ENCODE measurements at regions not wholly inside any gene's neighbourhood (a gene's known extent, or its start where the extent isn't known, plus 50 kb on each side); places are given as distances from the start of the nearest gene placed in this dataset.

- Histone ChIP-seq H3K9me3 (ENCODE audit: insufficient read depth, low read depth, low read length) (no peaks in the 10 kb centered on the region), H3K9ac (ENCODE audit: low read length) (no peak overlapping the region), H3K4me2 (ENCODE audit: low read length) (no peak overlapping the region), H3K27ac (ENCODE audit: low read depth, low read length) (no peak overlapping the region), H3K27me3 (ENCODE audit: insufficient read depth, low read length) (no peaks in the 10 kb centered on the region), H3K36me3 (ENCODE audit: insufficient read depth, low read length) (no peaks in the 10 kb centered on the region), H3K4me1 (ENCODE audit: insufficient read depth, low read length) (no peaks in the 10 kb centered on the region), H3K4me3 (ENCODE audit: insufficient read depth, low read depth, low read length) (no peak overlapping the region), H3K79me2 (ENCODE audit: insufficient read depth, low read length) (no peaks in the 10 kb centered on the region), H4K20me1 (ENCODE audit: insufficient read depth, low read length) (no peaks in the 10 kb centered on the region), H2AFZ (ENCODE audit: low read depth, low read length) (no peak overlapping the region)
- Mint-ChIP-seq H3K27ac (ENCODE audit: unreplicated experiment) (no peak overlapping the region), H3K36me3 (ENCODE audit: low read depth, unreplicated experiment) (no peaks in the 10 kb centered on the region), H3K9me3 (ENCODE audit: unreplicated experiment) (peaks cover 3% of the 10 kb centered on the region), H3K4me3 (ENCODE audit: unreplicated experiment) (no peak overlapping the region), H3K27me3 (ENCODE audit: low read depth, unreplicated experiment) (no peaks in the 10 kb centered on the region), H3K4me1 (ENCODE audit: low read depth, unreplicated experiment) (peaks cover 2% of the 10 kb centered on the region)
- TF ChIP-seq EZH2 (IDR thresholded peaks at IDR 0.05; ENCODE audit: insufficient read depth, low read length): no peak
- TF ChIP-seq CTCF (IDR thresholded peaks at IDR 0.05; ENCODE audit: insufficient read depth, low read depth, low read length): no peak
- DNase-seq (ENCODE audit: low read depth) (no peak), FAIRE-seq (no peak)
These were observed 281.2 kb upstream of the GNPDA2 start for GRCh38 chr4:45007508-45007907.

- Histone ChIP-seq H4K20me1 (ENCODE audit: insufficient read depth, low read length) (no peaks in the 10 kb centered on the region), H3K4me1 (ENCODE audit: insufficient read depth, low read length) (no peaks in the 10 kb centered on the region), H3K79me2 (ENCODE audit: insufficient read depth, low read length) (no peaks in the 10 kb centered on the region), H3K4me2 (ENCODE audit: low read length) (no peak overlapping the region), H3K36me3 (ENCODE audit: insufficient read depth, low read length) (no peaks in the 10 kb centered on the region), H3K9me3 (ENCODE audit: insufficient read depth, low read depth, low read length) (no peaks in the 10 kb centered on the region), H3K27me3 (ENCODE audit: insufficient read depth, low read length) (no peaks in the 10 kb centered on the region), H3K9ac (ENCODE audit: low read length) (no peak overlapping the region), H3K27ac (ENCODE audit: low read depth, low read length) (no peak overlapping the region), H3K4me3 (ENCODE audit: insufficient read depth, low read depth, low read length) (no peak overlapping the region), H2AFZ (ENCODE audit: low read depth, low read length) (no peak overlapping the region)
- no peaks in the 10 kb centered on the region for H3K27me3 Mint-ChIP-seq (ENCODE audit: low read depth, unreplicated experiment)
- TF ChIP-seq EZH2 (IDR thresholded peaks at IDR 0.05; ENCODE audit: insufficient read depth, low read length) (no peak), CTCF (IDR thresholded peaks at IDR 0.05; ENCODE audit: insufficient read depth, low read depth, low read length) (no peak)
- H3K36me3 Mint-ChIP-seq (ENCODE audit: low read depth, unreplicated experiment): no peaks in the 10 kb centered on the region
- FAIRE-seq: no peak
- no peak overlapping the region for H3K27ac Mint-ChIP-seq (ENCODE audit: unreplicated experiment)
- peaks cover 3% of the 10 kb centered on the region for H3K9me3 Mint-ChIP-seq (ENCODE audit: unreplicated experiment)
- H3K4me3 Mint-ChIP-seq (ENCODE audit: unreplicated experiment): no peak overlapping the region
- DNase-seq (ENCODE audit: low read depth): no peak
- H3K4me1 Mint-ChIP-seq (ENCODE audit: low read depth, unreplicated experiment): peaks cover 2% of the 10 kb centered on the region
These were observed 279.7 kb upstream of the GNPDA2 start for GRCh38 chr4:45006078-45006477.

- Mint-ChIP-seq H3K4me1 (ENCODE audit: low read depth, unreplicated experiment) (peaks cover 2% of the 10 kb centered on the region), H3K27me3 (ENCODE audit: low read depth, unreplicated experiment) (no peaks in the 10 kb centered on the region), H3K27ac (ENCODE audit: unreplicated experiment) (no peak overlapping the region), H3K9me3 (ENCODE audit: unreplicated experiment) (peaks cover 3% of the 10 kb centered on the region), H3K36me3 (ENCODE audit: low read depth, unreplicated experiment) (no peaks in the 10 kb centered on the region), H3K4me3 (ENCODE audit: unreplicated experiment) (no peak overlapping the region)
- H3K9me3 ChIP-seq (ENCODE audit: insufficient read depth, low read depth, low read length): no peaks in the 10 kb centered on the region
- FAIRE-seq: no peak
- no peaks in the 10 kb centered on the region for H4K20me1 ChIP-seq (ENCODE audit: insufficient read depth, low read length)
- peak; percentile 5 for DNase-seq (ENCODE audit: low read depth)
- no peak for TF ChIP-seq CTCF (IDR thresholded peaks at IDR 0.05; ENCODE audit: insufficient read depth, low read depth, low read length)
- TF ChIP-seq EZH2 (IDR thresholded peaks at IDR 0.05; ENCODE audit: insufficient read depth, low read length): no peak
- H3K4me3 ChIP-seq (ENCODE audit: insufficient read depth, low read depth, low read length): no peak overlapping the region
- no peak overlapping the region for H3K27ac ChIP-seq (ENCODE audit: low read depth, low read length)
- no peak overlapping the region for H3K4me2 ChIP-seq (ENCODE audit: low read length)
- H3K9ac ChIP-seq (ENCODE audit: low read length): no peak overlapping the region
- no peaks in the 10 kb centered on the region for H3K36me3 ChIP-seq (ENCODE audit: insufficient read depth, low read length)
- no peaks in the 10 kb centered on the region for H3K27me3 ChIP-seq (ENCODE audit: insufficient read depth, low read length)
- no peaks in the 10 kb centered on the region for H3K4me1 ChIP-seq (ENCODE audit: insufficient read depth, low read length)
- no peaks in the 10 kb centered on the region for H3K79me2 ChIP-seq (ENCODE audit: insufficient read depth, low read length)
- no peak overlapping the region for H2AFZ ChIP-seq (ENCODE audit: low read depth, low read length)
These were observed 278.6 kb upstream of the GNPDA2 start for GRCh38 chr4:45004847-45005565.

Measured in astrocyte (in vitro differentiated cells and primary cell).